HG02981 (cell line): ENCODE measurements at regions not wholly inside any gene's neighbourhood (a gene's known extent, or its start where the extent isn't known, plus 50 kb on each side); places are given as distances from the start of the nearest gene placed in this dataset.
"Not testable (repeated sequence)": the region's sequence is repeated elsewhere in the genome, so short reads cannot be mapped to it uniquely, and the experiment has no call there.

Experiments used
- ATAC-seq: cut with Tn5 transposase; IDR thresholded peaks from one replicate; pipeline ENCODE4 v1.9.1; 2021; ENCODE audit warnings: mild to moderate bottlenecking, moderate library complexity; ENCODE audit not compliant: unreplicated experiment

DNA sequence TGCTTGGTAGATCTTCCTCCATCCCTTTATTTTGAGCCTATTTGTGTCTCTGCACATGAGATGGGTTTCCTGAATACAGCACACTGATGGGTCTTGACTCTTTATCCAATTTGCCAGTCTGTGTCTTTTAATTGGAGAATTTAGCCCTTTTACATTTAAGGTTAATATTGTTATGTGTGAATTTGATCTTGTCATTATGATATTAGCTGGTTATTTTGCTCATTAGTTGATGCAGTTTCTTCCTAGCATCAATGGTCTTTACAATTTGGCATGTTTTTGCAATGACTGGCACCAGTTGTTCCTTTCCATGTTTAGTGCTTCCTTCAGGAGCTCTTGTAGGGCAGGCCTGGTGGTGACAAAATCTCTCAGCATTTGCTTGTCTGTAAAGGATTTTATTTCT, 72.4 kb downstream of the HNRNPD start:
- not testable (repeated sequence) for ATAC-seq

- ATAC-seq = peak; percentile 100
Measured at GRCh38 chr4:82293304-82293703, 80.5 kb downstream of the HNRNPD start.

GRCh38 chr4:82287720-82288119, 86.1 kb downstream of the HNRNPD start:
- ATAC-seq = no peak

DNA sequence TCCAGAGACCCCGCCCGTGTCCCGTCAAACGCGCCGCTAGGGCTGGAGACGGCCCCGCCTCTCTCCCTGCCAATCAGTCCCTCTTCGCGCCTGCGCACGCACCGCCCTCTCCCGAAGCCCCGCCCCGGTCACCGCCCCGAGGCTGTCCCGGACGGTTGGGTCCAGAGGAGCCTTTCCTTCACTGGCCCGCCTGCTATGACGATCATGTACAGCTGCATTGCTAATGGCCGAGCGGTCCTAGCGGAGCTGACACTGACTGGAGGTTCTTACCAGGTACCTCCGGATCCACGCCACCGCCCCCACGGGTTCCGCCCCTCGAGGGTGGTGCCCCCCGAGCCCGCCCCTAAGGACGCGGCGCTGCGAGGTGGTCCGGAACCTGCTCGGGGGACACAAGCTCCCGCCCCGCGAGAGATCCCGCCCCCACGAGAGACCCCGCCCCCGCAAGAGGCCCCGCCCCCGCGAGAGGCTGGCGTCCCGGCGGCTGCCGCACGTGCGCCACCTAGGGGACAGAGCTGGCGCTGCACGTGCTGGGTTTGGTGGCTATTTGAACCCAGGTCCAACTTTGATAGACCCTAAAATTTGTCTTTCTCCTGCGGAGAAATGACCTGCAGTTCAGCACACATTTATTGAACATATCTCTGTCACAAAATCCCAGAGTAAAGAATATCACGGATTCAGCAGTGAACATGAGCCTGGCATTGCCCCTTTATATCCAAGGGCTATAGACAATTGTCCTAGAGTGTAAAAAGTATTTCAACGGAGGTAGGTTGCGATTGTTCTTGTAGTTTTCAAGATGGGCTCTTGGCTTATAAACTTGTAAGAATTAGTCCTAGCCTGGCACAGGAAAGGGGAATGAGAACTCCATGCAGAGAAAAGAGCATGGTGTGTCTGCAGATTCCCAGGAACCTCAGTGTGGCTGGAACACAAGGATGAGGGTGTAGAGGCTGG, 88.7 kb downstream of the HNRNPD start:
- ATAC-seq = peak; percentile 100

DNA sequence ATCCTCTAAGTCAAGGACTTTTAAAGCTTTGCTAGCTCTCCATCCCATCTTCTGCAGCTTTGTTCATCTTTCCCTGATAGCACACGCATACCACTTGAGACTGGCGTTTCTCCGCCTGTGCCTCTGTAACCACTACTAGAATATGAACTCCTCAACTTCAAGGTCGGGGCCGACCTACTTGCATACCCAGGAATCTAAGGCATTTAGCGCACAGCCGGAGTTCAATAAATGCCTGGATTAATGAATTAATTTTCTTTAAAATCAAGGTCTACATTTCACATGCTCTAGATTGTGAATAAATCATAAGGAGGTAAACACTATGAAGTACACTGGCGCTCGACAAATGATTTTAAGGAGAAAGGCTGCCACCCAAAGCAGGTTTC, 89.3 kb downstream of the HNRNPD start:
- no peak for ATAC-seq

DNA sequence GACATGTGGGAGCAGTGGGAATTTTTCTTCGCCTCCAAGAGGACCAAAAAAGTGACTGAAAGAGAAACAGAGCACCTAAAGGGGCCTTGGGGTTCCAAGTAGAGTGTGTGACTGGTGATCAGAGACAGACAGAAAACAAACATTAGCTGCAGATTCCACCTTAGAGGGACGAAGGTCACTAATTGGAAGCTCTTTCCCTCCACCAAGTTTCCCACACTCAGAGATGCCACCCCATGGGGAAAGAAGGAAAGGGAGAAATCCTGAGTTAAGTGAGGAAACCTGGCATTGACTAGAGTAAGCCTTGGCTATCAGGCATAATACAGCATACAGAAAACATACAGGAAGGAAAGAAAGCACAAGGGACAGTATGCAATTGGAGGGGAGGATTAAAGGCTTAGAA, 90.9 kb downstream of the HNRNPD start:
- no peak for ATAC-seq

DNA sequence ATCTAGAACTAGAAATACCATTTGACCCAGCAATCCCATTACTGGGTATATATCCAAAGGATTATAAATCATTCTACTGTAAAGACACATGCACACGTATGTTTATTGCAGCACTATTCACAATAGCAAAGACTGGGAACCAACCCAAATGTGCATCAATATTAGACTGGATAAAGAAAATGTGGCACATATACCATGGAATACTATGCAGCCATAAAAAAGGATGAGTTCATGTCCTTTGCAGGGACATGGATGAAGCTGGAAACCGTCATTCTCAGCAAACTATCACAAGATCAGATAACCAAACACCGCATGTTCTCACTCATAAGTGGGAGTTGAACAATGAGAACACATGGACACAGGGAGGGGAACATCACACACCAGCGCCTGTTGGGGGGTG, 94.2 kb downstream of the HNRNPD start:
- not testable (repeated sequence) for ATAC-seq

- ATAC-seq = no peak
Measured at GRCh38 chr4:82276332-82276640, 97.5 kb downstream of the HNRNPD start.

GRCh38 chr4:82275431-82276331, 98.1 kb downstream of the HNRNPD start:
- no peak for ATAC-seq

- ATAC-seq = not testable (repeated sequence)
Measured at GRCh38 chr4:82274700-82275099, 99.1 kb downstream of the HNRNPD start.

- not testable (repeated sequence) for ATAC-seq
Measured at GRCh38 chr4:82272523-82272922, 101.3 kb downstream of the HNRNPD start.

DNA sequence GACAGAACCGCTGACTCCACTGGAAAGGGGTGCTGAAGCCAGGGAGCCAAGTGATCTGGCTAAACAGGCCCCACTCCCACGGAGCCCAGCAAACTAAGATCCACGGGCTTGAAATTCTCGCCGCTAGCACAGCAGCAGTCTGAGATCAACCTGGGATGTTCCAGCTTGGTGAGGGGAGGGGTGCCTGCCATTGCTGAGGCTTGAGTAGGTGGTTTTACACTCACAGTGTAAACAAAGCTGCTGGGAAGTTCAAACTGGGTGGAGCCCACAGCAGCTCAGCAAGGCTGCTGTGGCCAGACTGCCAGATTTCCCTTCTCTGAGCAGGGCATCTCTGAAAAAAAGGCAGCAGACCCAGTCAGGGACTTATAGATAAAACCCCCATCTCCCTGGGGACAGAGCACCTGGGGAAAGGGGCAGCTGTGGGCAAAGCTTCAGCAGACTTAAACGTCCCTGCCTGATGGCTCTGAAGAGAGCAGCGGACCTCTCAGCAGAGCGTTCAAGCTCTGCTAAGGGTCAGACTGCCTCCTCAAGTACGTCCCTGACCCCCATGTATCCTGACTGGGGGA, 101.8 kb downstream of the HNRNPD start:
- ATAC-seq = not testable (repeated sequence)

DNA sequence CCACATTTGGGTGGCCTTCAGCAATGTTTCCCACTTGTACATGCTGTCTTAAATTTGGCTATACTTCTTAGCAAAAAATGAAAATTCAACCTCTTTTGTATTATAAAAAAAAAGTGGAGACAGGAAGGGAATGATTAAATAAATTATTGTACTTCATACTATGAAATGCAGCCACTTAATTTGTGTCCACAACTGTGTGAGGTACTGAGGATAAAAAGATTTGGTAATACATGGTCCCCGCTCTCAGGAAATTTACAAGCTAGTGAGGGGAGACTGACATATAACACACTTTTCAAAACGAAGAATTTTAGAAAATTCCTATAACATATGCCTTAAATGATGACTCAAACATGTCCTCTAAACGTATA, 105.0 kb downstream of the HNRNPD start:
- ATAC-seq = no peak

GRCh38 chr4:82268050-82268825, 105.6 kb downstream of the HNRNPD start:
- peak; percentile 85 for ATAC-seq

GRCh38 chr4:82267506-82267905, 106.3 kb downstream of the HNRNPD start:
- no peak for ATAC-seq

- ATAC-seq = no peak
Measured at GRCh38 chr4:82266345-82266744, 107.4 kb downstream of the HNRNPD start.

GRCh38 chr4:82261084-82261483, 112.7 kb downstream of the HNRNPD start:
- ATAC-seq = no peak

- no peak for ATAC-seq
Measured at GRCh38 chr4:82260632-82261031, 113.2 kb downstream of the HNRNPD start.

DNA sequence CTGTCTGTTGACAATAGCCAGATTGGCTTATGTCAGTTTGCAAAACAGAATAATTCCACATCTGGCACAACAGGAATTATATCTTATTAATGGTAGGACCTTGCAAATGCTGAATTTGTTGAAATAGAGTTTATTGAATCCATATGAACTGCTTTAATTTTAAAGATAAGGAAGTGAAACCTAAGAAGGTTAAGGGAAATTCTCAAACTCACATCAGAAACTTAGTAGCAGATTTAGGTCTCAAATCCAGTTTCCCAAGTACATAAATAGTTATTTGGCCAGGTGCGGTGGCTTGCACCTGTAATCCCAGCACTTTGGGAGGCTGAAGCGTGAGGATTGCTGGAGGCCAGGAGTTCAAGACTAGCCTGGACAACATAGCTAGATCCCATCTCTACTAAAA, 117.1 kb downstream of the HNRNPD start:
- ATAC-seq = no peak

DNA sequence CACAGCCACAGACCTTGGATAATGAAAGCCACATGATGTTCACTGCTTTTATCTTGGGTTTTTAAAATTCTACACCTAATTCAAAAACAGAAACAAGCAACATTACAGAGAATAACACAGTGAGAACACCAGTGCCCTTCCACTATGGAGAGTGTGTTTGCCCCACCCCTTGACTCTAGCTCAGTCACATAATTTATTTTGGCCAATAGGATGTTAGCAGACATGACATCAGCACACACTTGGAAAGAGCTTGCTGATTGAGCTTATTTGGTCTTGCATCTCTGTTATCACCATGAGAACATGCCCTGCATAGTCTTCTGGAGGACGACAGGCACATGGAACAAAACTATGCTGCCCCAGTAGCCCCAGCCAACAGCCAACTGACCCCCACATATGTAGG, 118.1 kb downstream of the HNRNPD start:
- ATAC-seq = no peak
